ENCODE measurements at regions not wholly inside any gene's neighbourhood (a gene's known extent, or its start where the extent isn't known, plus 50 kb on each side); places are given as distances from the start of the nearest gene placed in this dataset.

GRCh38 chr10:52645187-52645758 is 127.3 kb downstream of the MBL2 start:
- DNase-seq (ENCODE audit: low read depth), result no peak

GRCh38 chr10:52649511-52649910 is 123.1 kb downstream of the MBL2 start:
- DNase-seq (ENCODE audit: low read depth), result no peak

GRCh38 chr10:52650873-52651272 is 121.7 kb downstream of the MBL2 start:
- DNase-seq (ENCODE audit: low read depth), result no peak

- DNase-seq (ENCODE audit: low read depth), result no peak
Measured at GRCh38 chr10:52651293-52651692, 121.3 kb downstream of the MBL2 start.

GRCh38 chr10:52652431-52653262 is 119.9 kb downstream of the MBL2 start:
- no peak for DNase-seq (ENCODE audit: low read depth)

GRCh38 chr10:52653263-52653909 is 119.2 kb downstream of the MBL2 start:
- peak; percentile 0 for DNase-seq (ENCODE audit: low read depth)

- no peak for DNase-seq (ENCODE audit: low read depth)
Measured at GRCh38 chr10:52654201-52654600, 118.4 kb downstream of the MBL2 start.

GRCh38 chr10:52658112-52658511 is 114.5 kb downstream of the MBL2 start:
- no peak for DNase-seq (ENCODE audit: low read depth)

- DNase-seq (ENCODE audit: low read depth), result no peak
Measured at GRCh38 chr10:52659085-52659484, 113.5 kb downstream of the MBL2 start.

GRCh38 chr10:52662256-52662655 is 110.3 kb downstream of the MBL2 start:
- no peak for DNase-seq (ENCODE audit: low read depth)

GRCh38 chr10:52663161-52663560 is 109.4 kb downstream of the MBL2 start:
- no peak for DNase-seq (ENCODE audit: low read depth)

- no peak for DNase-seq (ENCODE audit: low read depth)
Measured at GRCh38 chr10:52664629-52665028, 108.0 kb downstream of the MBL2 start.

- no peak for DNase-seq (ENCODE audit: low read depth)
Measured at GRCh38 chr10:52665821-52666220, 106.8 kb downstream of the MBL2 start.

GRCh38 chr10:52666931-52667330 is 105.7 kb downstream of the MBL2 start:
- no peak for DNase-seq (ENCODE audit: low read depth)

GRCh38 chr10:52668024-52668423 is 104.6 kb downstream of the MBL2 start:
- peak; percentile 2 for DNase-seq (ENCODE audit: low read depth)

- DNase-seq (ENCODE audit: low read depth), result no peak
Measured at GRCh38 chr10:52672880-52673279, 99.7 kb downstream of the MBL2 start.

GRCh38 chr10:52673468-52673867 is 99.1 kb downstream of the MBL2 start:
- DNase-seq (ENCODE audit: low read depth), result no peak

- no peak for DNase-seq (ENCODE audit: low read depth)
Measured at GRCh38 chr10:52674474-52674873, 98.1 kb downstream of the MBL2 start.

- no peak for DNase-seq (ENCODE audit: low read depth)
Measured at GRCh38 chr10:52677086-52677485, 95.5 kb downstream of the MBL2 start.

GRCh38 chr10:52678611-52679010 is 94.0 kb downstream of the MBL2 start:
- DNase-seq (ENCODE audit: low read depth), result no peak

GRCh38 chr10:52679117-52679516 is 93.5 kb downstream of the MBL2 start:
- no peak for DNase-seq (ENCODE audit: low read depth)

GRCh38 chr10:52682766-52683165 is 89.8 kb downstream of the MBL2 start:
- DNase-seq (ENCODE audit: low read depth), result no peak

GRCh38 chr10:52683776-52684175 is 88.8 kb downstream of the MBL2 start:
- no peak for DNase-seq (ENCODE audit: low read depth)
